Calu3 (cell line): ENCODE measurements at regions not wholly inside any gene's neighbourhood (a gene's known extent, or its start where the extent isn't known, plus 50 kb on each side); places are given as distances from the start of the nearest gene placed in this dataset.

Experiments used
- BruUV-seq: library from RNA; stranded (reverse); fragments of 400-500 nt; replicated peaks from 2 replicates; lab custom pipeline; 2021; lab: Mats Ljungman, UMichigan
- CTCF ChIA-PET: fragments of 300-600 bp; sonication (Branson Sonifier 250); formaldehyde crosslinking; loops from one replicate; lab custom pipeline; 2022; ENCODE audit warnings: antibody characterized with exemption; lab: Charles Lee
- DNase-seq: peaks from one replicate; pipeline ENCODE4 v3.0.0; 2022
- H3K27ac Mint-ChIP-seq: one replicate; pipeline ENCODE4 v1.8.0; 2022; ENCODE audit warnings: mixed read lengths; ENCODE audit not compliant: unreplicated experiment
- H3K27me3 Mint-ChIP-seq: one replicate; pipeline ENCODE4 v1.8.0; 2022; ENCODE audit warnings: mixed read lengths; ENCODE audit not compliant: unreplicated experiment
- H3K36me3 Mint-ChIP-seq: one replicate; pipeline ENCODE4 v1.8.0; 2022; ENCODE audit warnings: mild to moderate bottlenecking, moderate library complexity, mixed read lengths; ENCODE audit not compliant: insufficient read depth, unreplicated experiment
- H3K4me1 Mint-ChIP-seq: one replicate; pipeline ENCODE4 v1.8.0; 2022; ENCODE audit warnings: mild to moderate bottlenecking, low read depth, mixed read lengths; ENCODE audit not compliant: unreplicated experiment
- H3K4me3 Mint-ChIP-seq: one replicate; pipeline ENCODE4 v1.8.0; 2022; ENCODE audit warnings: mild to moderate bottlenecking, low read depth, moderate library complexity, mixed read lengths; ENCODE audit not compliant: unreplicated experiment
- H3K9me3 Mint-ChIP-seq: one replicate; pipeline ENCODE4 v1.8.0; 2022; ENCODE audit warnings: low read depth, mixed read lengths; ENCODE audit not compliant: unreplicated experiment
- CTCF ChIP-seq: fragments of 200-600 bp; IDR thresholded peaks from one replicate; pipeline ENCODE4 v1.8.0; 2022; ENCODE audit warnings: antibody characterized with exemption; ENCODE audit not compliant: unreplicated experiment
- intact Hi-C: fragments of 100-400 bp; cut with micrococcal nuclease; formaldehyde crosslinking; loops from one replicate; pipeline ENCODE4 v1.10.0; 2022; ENCODE audit not compliant: unreplicated experiment

GRCh38 chr1:199184180-199184579, 545.3 kb downstream of the PTPRC start:
- no peaks in the 10 kb centered on the region for H3K27me3 Mint-ChIP-seq
- no TSS peak for BruUV-seq
- CTCF ChIA-PET = interaction anchor here (0.7 kb wide), 1 partner anchor 14 kb away, joined by 3 read pairs; no protein-coding TSS in a partner anchor
- no peak for DNase-seq
- intact Hi-C loops = no loop called here
- H3K4me1 Mint-ChIP-seq = no peaks in the 10 kb centered on the region
- no peak overlapping the region for H3K4me3 Mint-ChIP-seq
- no peak overlapping the region for H3K27ac Mint-ChIP-seq
- H3K36me3 Mint-ChIP-seq = no peaks in the 10 kb centered on the region
- no peaks in the 10 kb centered on the region for H3K9me3 Mint-ChIP-seq
- no peak for TF ChIP-seq CTCF

- Mint-ChIP-seq H3K27me3 (no peaks in the 10 kb centered on the region), H3K4me3 (no peak overlapping the region), H3K27ac (no peak overlapping the region), H3K4me1 (no peaks in the 10 kb centered on the region), H3K9me3 (no peaks in the 10 kb centered on the region), H3K36me3 (no peaks in the 10 kb centered on the region)
- BruUV-seq = no TSS peak
- TF ChIP-seq CTCF = no peak
- DNase-seq = no peak
- intact Hi-C loops = no loop called here
- CTCF ChIA-PET = no interaction called here
Measured at GRCh38 chr1:199194862-199195261, 556.0 kb downstream of the PTPRC start.

GRCh38 chr1:199197695-199198094, 558.9 kb downstream of the PTPRC start:
- CTCF ChIA-PET = no interaction called here
- no peaks in the 10 kb centered on the region for H3K36me3 Mint-ChIP-seq

GRCh38 chr1:199202331-199202730, 563.5 kb downstream of the PTPRC start:
- DNase-seq = peak; percentile 10
- BruUV-seq = no TSS peak
- Mint-ChIP-seq H3K4me3 (no peak overlapping the region), H3K27ac (no peak overlapping the region), H3K9me3 (no peaks in the 10 kb centered on the region), H3K27me3 (no peaks in the 10 kb centered on the region), H3K36me3 (no peaks in the 10 kb centered on the region), H3K4me1 (peaks cover 26% of the 10 kb centered on the region)
- no peak for TF ChIP-seq CTCF
- CTCF ChIA-PET = no interaction called here
- intact Hi-C loops = no loop called here

More at GRCh38 chr1:199197695-199198094, 558.9 kb downstream of the PTPRC start:
- H3K4me3 Mint-ChIP-seq = no peak overlapping the region
- H3K4me1 Mint-ChIP-seq = peaks cover 14% of the 10 kb centered on the region
- no peak for DNase-seq
- BruUV-seq = no TSS peak
- H3K27me3 Mint-ChIP-seq = no peaks in the 10 kb centered on the region
- TF ChIP-seq CTCF = no peak
- intact Hi-C loops = no loop called here
- H3K27ac Mint-ChIP-seq = no peak overlapping the region
- no peaks in the 10 kb centered on the region for H3K9me3 Mint-ChIP-seq
